ENCODE measurements at regions not wholly inside any gene's neighbourhood (a gene's known extent, or its start where the extent isn't known, plus 50 kb on each side); places are given as distances from the start of the nearest gene placed in this dataset.

DNA sequence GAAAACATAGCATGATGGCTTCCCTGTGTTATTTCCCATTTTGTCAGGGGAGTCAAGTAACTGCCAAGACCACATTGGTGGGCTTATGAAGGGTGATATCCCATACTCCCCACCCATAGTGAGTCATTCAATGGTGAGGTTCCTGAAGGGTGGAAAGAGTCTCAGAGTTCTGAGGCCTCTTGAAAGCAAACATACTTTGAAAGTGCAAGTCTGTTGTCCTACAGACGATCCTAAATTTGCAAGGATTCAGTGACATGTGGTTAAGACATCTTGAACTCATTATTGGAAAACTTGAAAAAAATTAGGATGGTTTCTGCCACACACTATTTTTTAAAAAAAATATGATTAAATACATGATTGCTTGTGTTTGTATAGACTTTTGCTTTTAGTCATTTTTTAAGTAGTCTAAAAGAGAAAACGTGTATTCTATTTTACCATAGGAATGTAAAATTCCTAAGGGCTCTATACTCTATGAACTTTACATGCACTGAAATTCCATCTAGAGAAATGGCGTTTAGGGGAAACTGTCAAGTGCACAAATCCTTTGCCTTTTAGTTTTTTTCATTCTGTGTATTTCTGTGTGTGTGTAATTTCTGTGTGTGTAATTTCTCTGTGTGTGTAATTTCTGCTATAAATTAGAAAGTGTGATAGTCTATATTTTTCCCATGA lies 225.5 kb upstream of the ADAMTS5 start:
- H3K27ac Mint-ChIP-seq = no peak overlapping the region
- no peak overlapping the region for H3K4me3 Mint-ChIP-seq
- no peaks in the 10 kb centered on the region for H3K36me3 Mint-ChIP-seq
- ATAC-seq = no peak
- H3K9me3 Mint-ChIP-seq = peaks cover 2% of the 10 kb centered on the region
- no peaks in the 10 kb centered on the region for H3K27me3 Mint-ChIP-seq
- H3K4me1 Mint-ChIP-seq = no peaks in the 10 kb centered on the region

DNA sequence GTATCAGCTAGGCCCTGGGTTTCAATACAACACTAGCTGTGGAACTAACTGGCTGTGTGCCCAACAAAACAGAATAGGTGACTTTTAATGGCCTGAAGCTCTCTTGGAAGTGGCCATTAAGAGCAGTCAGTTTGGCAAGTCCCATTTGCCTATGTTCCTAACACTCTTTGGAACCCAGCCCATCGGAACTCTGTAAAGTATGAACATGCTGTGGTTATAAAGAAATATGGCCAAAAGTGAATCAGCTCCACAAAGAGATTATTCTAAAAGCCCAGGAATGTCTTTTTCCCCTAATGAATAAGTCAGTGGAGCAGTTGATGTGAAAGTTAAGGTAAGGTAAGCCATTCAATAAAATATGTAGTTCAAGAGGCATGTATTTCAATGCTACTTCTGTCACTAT lies 223.7 kb upstream of the ADAMTS5 start:
- no peak overlapping the region for H3K4me3 Mint-ChIP-seq
- H3K36me3 Mint-ChIP-seq = no peaks in the 10 kb centered on the region
- no peak for ATAC-seq
- H3K9me3 Mint-ChIP-seq = peaks cover 2% of the 10 kb centered on the region
- no peaks in the 10 kb centered on the region for H3K27me3 Mint-ChIP-seq
- no peak overlapping the region for H3K27ac Mint-ChIP-seq
- H3K4me1 Mint-ChIP-seq = no peaks in the 10 kb centered on the region

DNA sequence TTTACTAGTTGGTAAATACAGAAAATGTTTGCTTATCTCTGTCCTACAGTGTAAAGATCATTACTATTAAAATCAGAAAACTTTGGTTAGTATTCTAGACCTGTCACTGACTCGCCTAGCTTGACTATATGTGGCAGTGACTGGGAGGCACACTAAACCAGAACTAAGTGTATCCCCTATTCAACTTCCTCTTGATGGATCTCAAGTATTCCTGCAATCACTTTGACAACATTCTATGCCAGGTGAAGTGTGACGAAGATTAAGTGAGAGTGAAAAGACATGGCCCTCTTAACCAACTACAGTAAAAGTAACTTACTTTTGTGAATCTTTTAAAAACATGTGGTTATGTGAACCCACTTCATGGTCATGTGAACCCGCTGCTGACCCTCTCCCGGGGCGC lies 223.0 kb upstream of the ADAMTS5 start:
- no peaks in the 10 kb centered on the region for H3K9me3 Mint-ChIP-seq
- no peak for ATAC-seq
- no peak overlapping the region for H3K27ac Mint-ChIP-seq
- H3K36me3 Mint-ChIP-seq = no peaks in the 10 kb centered on the region
- H3K27me3 Mint-ChIP-seq = no peaks in the 10 kb centered on the region
- no peaks in the 10 kb centered on the region for H3K4me1 Mint-ChIP-seq
- H3K4me3 Mint-ChIP-seq = no peak overlapping the region

DNA sequence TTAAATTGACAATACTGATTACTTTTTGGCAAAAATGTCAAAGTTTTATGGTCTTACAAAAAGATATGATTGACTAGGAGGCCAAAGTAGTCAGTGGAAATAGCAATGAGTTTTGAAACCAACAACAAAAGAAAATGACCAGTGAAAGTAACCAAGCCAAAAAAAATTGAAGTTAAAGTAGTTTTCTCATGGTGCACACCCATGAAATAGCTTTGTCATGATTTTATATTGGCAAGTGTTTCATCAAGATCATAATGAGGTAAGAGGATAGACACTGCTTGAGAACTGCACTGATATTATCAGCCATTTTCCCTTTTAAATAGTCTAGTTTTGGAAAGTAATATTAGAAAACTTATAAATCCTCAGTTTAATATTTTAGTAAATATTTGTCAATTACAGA lies 206.2 kb upstream of the ADAMTS5 start:
- H3K27ac Mint-ChIP-seq = no peak overlapping the region
- no peaks in the 10 kb centered on the region for H3K4me1 Mint-ChIP-seq
- H3K4me3 Mint-ChIP-seq = no peak overlapping the region
- H3K27me3 Mint-ChIP-seq = no peaks in the 10 kb centered on the region
- H3K9me3 Mint-ChIP-seq = peaks cover 8% of the 10 kb centered on the region
- H3K36me3 Mint-ChIP-seq = no peaks in the 10 kb centered on the region
- ATAC-seq = no peak

DNA sequence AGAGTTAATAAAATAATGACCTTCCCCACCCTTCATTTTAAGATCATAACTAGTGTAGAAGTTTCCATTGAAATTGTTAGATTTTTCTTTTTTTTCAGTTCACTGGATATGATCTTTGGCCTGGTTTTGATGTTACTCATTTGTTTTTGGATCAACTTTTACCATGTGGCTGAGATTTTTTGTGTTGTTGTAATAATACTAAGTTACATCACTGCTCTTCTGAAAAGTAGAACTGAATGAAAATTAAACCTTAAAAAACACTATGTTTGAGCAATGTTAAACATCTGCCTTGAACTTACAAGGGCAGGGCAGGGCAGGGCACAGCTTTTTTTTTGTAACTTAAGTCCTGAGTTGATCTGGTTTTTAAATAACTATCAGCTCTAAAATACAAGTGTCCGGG lies 204.8 kb upstream of the ADAMTS5 start:
- Mint-ChIP-seq H3K36me3 (no peaks in the 10 kb centered on the region), H3K27me3 (no peaks in the 10 kb centered on the region), H3K27ac (no peak overlapping the region), H3K9me3 (peaks cover 8% of the 10 kb centered on the region), H3K4me1 (no peaks in the 10 kb centered on the region), H3K4me3 (no peak overlapping the region)
- no peak for ATAC-seq

DNA sequence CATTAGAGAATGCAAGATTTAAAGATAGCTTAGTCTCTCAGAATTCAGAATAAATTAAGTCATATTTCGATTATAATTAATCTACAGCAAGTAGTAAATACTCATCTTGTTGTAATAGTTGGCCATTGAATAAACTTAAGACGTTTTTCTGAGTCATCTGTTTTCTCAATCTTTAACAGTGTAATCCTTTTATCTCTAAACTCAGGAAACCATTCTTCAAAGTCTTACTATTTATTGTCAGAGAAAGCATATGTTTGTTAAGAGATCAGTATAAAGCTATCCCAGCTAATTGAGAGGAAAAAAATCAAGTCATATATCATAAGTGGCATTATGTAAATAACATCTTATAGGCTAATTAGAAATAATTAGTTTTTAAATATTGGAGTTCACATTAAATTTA lies 201.2 kb upstream of the ADAMTS5 start:
- no peak for ATAC-seq
- no peaks in the 10 kb centered on the region for H3K4me1 Mint-ChIP-seq
- H3K27ac Mint-ChIP-seq = no peak overlapping the region
- no peaks in the 10 kb centered on the region for H3K36me3 Mint-ChIP-seq
- no peaks in the 10 kb centered on the region for H3K27me3 Mint-ChIP-seq
- H3K9me3 Mint-ChIP-seq = peaks cover 5% of the 10 kb centered on the region
- no peak overlapping the region for H3K4me3 Mint-ChIP-seq

DNA sequence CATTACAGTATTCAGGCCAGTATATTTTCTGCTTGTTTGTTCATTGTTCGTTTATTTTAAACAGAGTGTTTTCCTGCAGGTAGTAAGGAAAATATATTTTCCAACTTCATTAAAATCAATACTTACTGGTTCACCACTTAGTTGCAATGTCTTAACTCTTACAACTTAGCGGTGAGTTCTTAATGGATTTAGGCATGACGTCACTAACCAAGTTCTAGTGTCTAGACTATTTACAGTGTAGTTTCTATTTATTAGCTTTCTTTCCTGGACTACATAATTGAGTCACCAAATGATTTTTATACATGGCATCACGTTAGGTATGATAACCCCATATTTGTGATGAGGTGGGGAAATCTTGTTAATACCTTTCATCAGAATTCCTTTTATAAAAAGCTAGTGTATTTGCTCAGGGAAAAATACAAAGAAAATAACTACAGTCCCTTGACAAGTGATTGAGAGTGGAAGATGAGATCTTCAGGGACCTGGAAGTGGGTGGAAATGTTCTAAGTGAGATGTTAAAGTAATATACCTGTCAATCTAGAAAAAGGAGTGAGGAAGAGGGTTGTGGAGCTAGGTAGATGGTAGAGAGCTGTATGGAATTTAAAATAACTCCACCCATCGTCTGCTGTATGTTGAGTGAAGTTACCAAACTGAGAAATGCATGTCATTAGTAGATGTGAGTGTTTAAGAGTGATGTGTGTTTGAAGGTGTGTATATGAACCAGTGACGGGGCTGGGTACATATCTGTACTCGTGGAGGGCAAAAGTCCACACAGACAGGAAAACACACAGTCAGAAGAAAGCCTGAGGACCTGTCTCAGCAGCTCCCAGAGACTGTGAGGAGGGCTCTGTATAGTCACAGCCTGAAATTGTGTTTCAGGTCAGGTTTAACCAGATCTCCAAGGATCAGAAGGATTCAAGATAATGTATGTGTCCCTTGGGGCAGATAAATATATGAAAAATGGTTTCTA lies 197.6 kb upstream of the ADAMTS5 start:
- H3K9me3 Mint-ChIP-seq = no peaks in the 10 kb centered on the region
- no peak overlapping the region for H3K4me3 Mint-ChIP-seq
- no peaks in the 10 kb centered on the region for H3K27me3 Mint-ChIP-seq
- no peaks in the 10 kb centered on the region for H3K4me1 Mint-ChIP-seq
- ATAC-seq = no peak
- H3K36me3 Mint-ChIP-seq = no peaks in the 10 kb centered on the region
- H3K27ac Mint-ChIP-seq = no peak overlapping the region

DNA sequence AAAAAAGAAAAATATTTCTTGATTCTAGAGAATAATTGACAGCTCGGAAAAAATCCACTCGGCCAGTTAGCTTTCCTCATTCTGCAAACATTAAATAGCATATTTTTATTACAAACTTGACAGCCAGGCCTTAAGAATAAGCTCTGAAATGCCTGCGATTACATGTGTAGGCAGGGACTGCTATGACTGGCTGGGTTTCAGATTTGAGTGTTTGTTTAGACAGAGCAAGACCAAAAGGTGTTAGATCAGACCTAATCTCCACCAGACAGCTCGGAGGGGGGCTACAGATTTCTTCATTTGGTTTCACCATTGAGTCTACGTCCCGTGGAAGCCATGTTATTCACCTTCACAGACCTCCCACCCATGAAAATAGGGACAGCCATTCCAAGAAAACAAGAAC lies 192.1 kb upstream of the ADAMTS5 start:
- H3K36me3 Mint-ChIP-seq = no peaks in the 10 kb centered on the region
- no peak overlapping the region for H3K27ac Mint-ChIP-seq
- no peaks in the 10 kb centered on the region for H3K27me3 Mint-ChIP-seq
- ATAC-seq = no peak
- no peak overlapping the region for H3K4me3 Mint-ChIP-seq
- H3K9me3 Mint-ChIP-seq = no peaks in the 10 kb centered on the region
- no peaks in the 10 kb centered on the region for H3K4me1 Mint-ChIP-seq

DNA sequence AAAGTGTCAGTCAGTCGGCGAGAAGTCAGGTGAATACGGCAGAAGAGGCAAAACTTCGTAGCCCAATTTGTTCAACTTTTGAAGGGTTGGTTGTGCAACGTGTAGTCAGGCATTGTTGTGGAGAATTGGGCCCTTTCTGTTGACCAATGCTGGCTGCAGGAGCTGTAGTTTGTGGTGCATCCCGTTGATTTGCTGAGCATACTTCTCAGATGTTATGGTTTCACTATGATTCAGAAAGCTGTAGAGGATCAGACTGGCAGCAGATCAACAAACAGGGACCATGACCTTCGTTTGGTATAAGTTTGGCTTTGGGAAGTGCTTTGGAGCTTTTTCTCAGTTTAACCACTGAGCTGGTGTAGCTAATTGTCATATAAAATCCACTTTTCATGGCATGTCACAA lies 190.2 kb upstream of the ADAMTS5 start:
- no peak overlapping the region for H3K27ac Mint-ChIP-seq
- H3K4me3 Mint-ChIP-seq = no peak overlapping the region
- ATAC-seq = no peak
- H3K36me3 Mint-ChIP-seq = no peaks in the 10 kb centered on the region
- no peaks in the 10 kb centered on the region for H3K27me3 Mint-ChIP-seq
- no peaks in the 10 kb centered on the region for H3K4me1 Mint-ChIP-seq
- H3K9me3 Mint-ChIP-seq = no peaks in the 10 kb centered on the region

DNA sequence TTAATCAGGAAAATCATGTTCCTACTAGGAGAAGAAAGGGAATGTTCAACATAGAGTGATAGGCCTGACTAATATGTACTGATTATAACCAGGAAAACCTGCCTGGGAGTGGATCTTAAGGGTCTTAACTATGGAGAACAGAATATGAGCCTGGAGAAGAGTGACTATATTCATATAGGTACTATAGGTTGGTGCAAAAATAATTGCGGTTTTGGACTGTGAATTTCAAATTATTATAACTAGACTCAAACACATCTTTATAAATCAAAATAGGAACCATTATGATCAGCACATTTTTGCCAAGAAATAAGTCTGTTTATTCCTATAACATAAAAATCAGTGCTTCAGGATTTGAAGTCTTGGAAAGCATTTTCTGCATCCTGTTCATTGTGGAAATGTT lies 189.8 kb upstream of the ADAMTS5 start:
- no peak for ATAC-seq
- Mint-ChIP-seq H3K9me3 (no peaks in the 10 kb centered on the region), H3K4me3 (no peak overlapping the region), H3K27me3 (no peaks in the 10 kb centered on the region), H3K27ac (no peak overlapping the region), H3K4me1 (no peaks in the 10 kb centered on the region), H3K36me3 (no peaks in the 10 kb centered on the region)

DNA sequence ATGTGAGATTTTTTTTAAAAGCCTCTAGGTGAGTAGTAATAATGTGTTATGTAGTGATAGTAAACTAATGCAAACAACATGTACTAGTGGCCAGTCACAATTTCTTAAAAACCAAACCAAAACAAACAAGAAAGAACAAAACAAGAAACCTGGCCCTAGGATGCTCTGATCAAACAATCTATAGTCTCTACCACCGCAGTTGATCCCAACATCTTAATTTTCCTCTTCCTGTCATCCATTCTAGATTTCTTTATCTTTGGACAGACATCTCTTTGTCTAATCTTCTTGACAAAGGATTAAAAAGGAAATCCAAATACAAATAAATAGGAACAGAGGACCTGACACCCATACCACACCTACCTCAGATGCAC lies 188.2 kb upstream of the ADAMTS5 start:
- H3K4me3 Mint-ChIP-seq = no peak overlapping the region
- ATAC-seq = no peak
- no peaks in the 10 kb centered on the region for H3K36me3 Mint-ChIP-seq
- H3K9me3 Mint-ChIP-seq = peaks cover 3% of the 10 kb centered on the region
- no peaks in the 10 kb centered on the region for H3K27me3 Mint-ChIP-seq
- H3K4me1 Mint-ChIP-seq = no peaks in the 10 kb centered on the region
- no peak overlapping the region for H3K27ac Mint-ChIP-seq

DNA sequence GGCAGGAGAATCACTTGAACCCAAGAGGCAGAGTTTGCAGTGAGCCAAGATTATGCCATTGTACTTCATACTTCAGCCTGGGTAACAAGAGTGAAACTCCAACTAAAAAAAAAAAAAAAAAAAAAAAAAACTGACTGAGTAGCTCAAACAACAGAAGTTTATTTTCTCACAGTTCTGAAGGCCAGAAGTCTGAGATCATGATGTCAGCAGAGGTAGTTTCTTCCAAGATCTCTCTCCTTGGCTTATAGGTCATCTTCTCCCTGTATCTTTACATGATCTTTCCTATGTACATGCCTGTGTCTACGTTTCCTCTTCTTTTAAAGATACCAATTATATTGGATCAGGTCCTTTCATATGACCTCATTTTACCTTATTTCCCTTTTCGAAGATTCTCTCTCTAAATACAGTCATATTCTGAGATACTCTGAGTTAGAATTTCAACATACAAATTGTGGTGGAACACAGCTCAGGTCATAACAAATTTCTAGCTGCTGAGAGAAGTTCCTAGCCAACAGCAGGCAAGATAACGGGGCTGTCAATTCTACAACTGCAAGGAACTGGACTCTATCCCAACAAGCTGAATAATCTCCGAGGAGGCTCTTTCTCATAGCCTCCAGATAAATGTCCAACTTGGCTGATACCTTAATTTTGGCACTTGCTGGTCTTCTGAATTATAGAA lies 187.7 kb upstream of the ADAMTS5 start:
- Mint-ChIP-seq H3K4me3 (no peak overlapping the region), H3K4me1 (no peaks in the 10 kb centered on the region), H3K9me3 (peaks cover 3% of the 10 kb centered on the region), H3K27me3 (no peaks in the 10 kb centered on the region), H3K27ac (no peak overlapping the region), H3K36me3 (no peaks in the 10 kb centered on the region)
- no peak for ATAC-seq

DNA sequence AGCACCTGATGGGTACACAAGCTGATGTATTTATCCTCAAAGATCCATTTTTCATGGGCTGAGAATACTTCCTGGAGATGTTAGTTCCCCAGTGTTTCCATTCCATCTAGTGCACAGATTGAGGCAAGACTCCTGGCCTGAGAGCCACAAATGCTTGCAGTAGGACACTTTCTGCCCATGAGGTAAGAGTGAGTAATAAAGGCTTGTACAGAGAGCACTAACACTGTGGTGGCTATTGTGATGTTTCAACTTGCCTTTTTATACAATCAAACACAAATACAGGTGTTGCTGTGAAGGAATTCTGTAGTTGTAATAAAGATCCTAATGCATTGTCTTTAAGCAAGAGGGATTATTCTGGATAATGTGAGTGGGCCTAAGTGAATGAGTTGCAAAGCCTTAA lies 186.1 kb upstream of the ADAMTS5 start:
- Mint-ChIP-seq H3K36me3 (no peaks in the 10 kb centered on the region), H3K4me3 (no peak overlapping the region), H3K27me3 (no peaks in the 10 kb centered on the region), H3K27ac (no peak overlapping the region), H3K9me3 (peaks cover 6% of the 10 kb centered on the region), H3K4me1 (no peaks in the 10 kb centered on the region)
- ATAC-seq = no peak

DNA sequence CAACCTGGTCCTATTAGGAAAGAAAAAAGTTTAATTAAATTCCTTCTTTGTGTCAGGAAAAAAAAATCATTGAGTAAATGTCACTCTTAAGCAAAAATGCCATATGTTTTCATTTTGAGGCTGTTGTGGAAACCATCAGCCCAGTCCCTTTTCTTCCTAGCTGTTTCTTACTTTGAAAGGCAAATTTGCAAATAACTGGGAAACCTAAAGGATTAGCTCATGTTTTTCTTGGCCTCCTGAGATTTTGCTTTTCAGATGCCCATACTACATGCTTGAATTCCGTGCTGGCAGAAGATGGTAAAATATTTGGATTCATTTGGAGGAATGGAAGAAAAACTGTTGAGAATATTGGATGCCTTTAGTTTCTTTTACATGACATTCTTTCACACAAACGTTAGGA lies 182.1 kb upstream of the ADAMTS5 start:
- Mint-ChIP-seq H3K27me3 (no peaks in the 10 kb centered on the region), H3K36me3 (no peaks in the 10 kb centered on the region), H3K27ac (no peak overlapping the region), H3K9me3 (peaks cover 8% of the 10 kb centered on the region), H3K4me1 (no peaks in the 10 kb centered on the region), H3K4me3 (no peak overlapping the region)
- no peak for ATAC-seq

DNA sequence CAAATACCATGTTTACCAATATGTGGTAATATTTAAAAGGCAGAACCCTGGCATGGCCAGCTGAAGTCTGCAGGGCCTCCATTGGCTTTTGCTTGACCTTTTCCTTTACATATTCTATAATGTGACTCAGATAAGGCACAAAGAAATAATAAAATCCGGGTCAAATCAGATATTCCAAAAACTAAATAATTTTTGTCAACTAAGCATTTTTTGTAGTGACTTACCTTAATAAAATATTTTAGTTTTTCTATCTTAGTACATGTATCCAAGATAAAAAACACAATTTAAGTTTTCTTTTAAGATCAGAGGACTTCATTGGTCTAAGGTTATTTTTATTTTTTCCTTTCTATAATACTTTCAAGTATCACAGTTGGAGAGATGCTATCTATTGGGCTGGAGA lies 179.4 kb upstream of the ADAMTS5 start:
- Mint-ChIP-seq H3K4me1 (no peaks in the 10 kb centered on the region), H3K4me3 (no peak overlapping the region), H3K27ac (no peak overlapping the region), H3K9me3 (peaks cover 6% of the 10 kb centered on the region), H3K27me3 (no peaks in the 10 kb centered on the region), H3K36me3 (no peaks in the 10 kb centered on the region)
- no peak for ATAC-seq
